Skeletal muscle tissue (tissue), 3 donors: ENCODE measurements at regions not wholly inside any gene's neighbourhood (a gene's known extent, or its start where the extent isn't known, plus 50 kb on each side); places are given as distances from the start of the nearest gene placed in this dataset.

Experiments
- H3K27ac ChIP-seq: one replicate; pipeline ENCODE4 v1.7.0; 2013; ENCODE audit warnings: mild to moderate bottlenecking, low read depth, low read length, inconsistent platforms
- H3K27me3 ChIP-seq, 3 donors: one replicate each; pipeline ENCODE4 v1.7.0; 2013; ENCODE audit warnings: low read length in 3 of 3; ENCODE audit not compliant: control insufficient read depth in 3 of 3, insufficient read depth in 3 of 3
- H3K36me3 ChIP-seq, 3 donors: one replicate each; pipeline ENCODE4 v1.7.0; 2013; ENCODE audit warnings: low read length in 3 of 3; ENCODE audit not compliant: control insufficient read depth in 3 of 3, insufficient read depth in 3 of 3
- H3K4me1 ChIP-seq, 3 donors: one replicate each; pipeline ENCODE4 v1.7.0; 2013; ENCODE audit warnings: low read length in 3 of 3, mild to moderate bottlenecking in 3 of 3; ENCODE audit not compliant: control insufficient read depth in 3 of 3, insufficient read depth in 3 of 3
- H3K4me3 ChIP-seq, 3 donors: one replicate each; pipeline ENCODE4 v1.7.0; 2013; ENCODE audit warnings: low read length in 3 of 3
- H3K9ac ChIP-seq, 3 donors: one replicate each; pipeline ENCODE4 v1.7.0; 2013; ENCODE audit warnings: low read length in 3 of 3, mild to moderate bottlenecking in 3 of 3, moderate library complexity in 2 of 3, low read depth in 1 of 3
- H3K9me3 ChIP-seq, 3 donors: one replicate each; pipeline ENCODE4 v1.7.0; 2013; ENCODE audit warnings: low read length in 3 of 3; ENCODE audit not compliant: control insufficient read depth in 3 of 3
- donor health status: Osteomylitis.

DNA sequence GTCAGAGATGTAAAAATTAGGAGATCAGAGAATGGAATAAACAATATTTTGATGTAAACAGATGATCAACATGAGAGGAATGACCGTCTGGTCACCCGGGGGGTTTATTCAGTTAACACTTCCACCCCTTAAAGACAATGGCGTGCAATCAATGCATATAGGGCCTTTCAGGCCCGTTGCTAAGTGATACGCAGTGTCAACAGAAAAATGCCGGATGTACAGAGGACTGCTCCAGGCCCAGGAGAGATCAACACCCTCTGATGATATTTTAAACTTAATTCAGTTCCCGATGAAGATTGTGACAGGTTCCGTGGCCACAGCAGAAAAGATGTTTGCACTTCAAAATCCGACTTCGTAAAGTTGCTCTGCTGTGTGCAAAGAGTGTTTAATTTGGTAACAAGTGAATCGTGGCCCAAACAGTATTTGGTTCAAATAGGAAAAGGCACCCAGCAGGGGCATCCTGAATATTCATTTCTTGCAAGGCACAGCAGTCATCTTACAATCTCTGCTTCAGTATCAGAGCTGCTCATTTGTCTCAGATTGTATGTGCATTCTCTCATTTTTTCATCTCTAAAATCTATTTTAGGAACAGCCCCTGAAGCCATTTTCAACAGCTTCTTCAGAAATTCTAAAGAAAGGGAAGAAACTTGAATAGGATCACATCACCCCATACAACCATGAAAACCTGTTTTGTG, 72.6 kb downstream of the FOXB1 start:
- Histone ChIP-seq H3K4me3 (no peak overlapping the region), H3K27me3 (peaks cover 0 to 4% (median 0%) of the 10 kb centered on the region in 3 donors), H3K27ac (no peak overlapping the region), H3K4me1 (no peaks in the 10 kb centered on the region), H3K9ac (no peak overlapping the region), H3K9me3 (peaks cover 0 to 4% (median 0%) of the 10 kb centered on the region in 3 donors), H3K36me3 (no peaks in the 10 kb centered on the region)

DNA sequence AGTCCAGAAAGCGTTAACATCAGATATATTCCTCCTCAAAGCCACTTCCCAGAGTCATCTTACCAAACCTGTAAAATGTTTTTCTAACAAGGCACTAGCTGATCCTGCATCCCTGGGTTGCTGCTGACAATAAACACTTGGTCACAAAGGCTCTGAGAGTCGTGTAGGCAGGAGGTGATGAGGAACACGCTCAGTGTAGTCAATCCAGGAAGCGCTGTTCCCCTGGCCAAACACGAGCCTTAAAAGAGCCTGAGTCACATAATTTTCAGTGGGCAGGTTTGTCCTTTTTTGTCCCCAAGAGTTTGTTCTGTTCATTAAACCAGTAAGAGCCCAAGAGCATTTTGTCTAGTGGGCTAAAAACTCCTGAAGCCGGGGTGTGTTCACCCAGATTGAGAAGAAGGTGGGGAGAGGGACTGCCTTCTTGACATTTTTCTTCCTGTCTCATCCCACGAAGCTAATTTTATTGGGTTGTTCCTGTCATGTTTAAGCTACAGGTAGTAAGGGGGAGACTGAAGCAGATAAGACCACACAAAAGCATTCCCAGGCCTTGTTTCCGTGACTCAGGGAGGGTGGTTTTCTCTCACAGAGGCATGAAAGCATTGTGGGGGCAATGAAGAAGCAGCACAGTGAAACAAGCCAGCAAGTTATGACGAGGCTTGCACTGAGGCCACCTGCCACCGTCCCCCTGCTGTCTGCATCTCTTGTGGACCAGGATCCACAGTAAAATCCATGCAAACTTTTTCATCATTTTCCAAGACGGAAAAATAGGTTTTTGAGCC, 73.7 kb downstream of the FOXB1 start:
- H3K27me3 ChIP-seq: peaks cover 0 to 4% (median 0%) of the 10 kb centered on the region in 3 donors
- no peak overlapping the region for H3K4me3 ChIP-seq

GRCh38 chr15:60079210-60079609, 75.1 kb downstream of the FOXB1 start:
- Histone ChIP-seq H3K4me1 (no peaks in the 10 kb centered on the region), H3K9ac (no peak overlapping the region), H3K9me3 (no peaks in the 10 kb centered on the region), H3K27ac (no peak overlapping the region), H3K4me3 (no peak overlapping the region), H3K27me3 (peaks cover 0 to 4% (median 0%) of the 10 kb centered on the region in 3 donors), H3K36me3 (no peaks in the 10 kb centered on the region)

More for the DNA sequence above, 73.7 kb downstream of the FOXB1 start:
- H3K36me3 ChIP-seq: no peaks in the 10 kb centered on the region
- no peak overlapping the region for H3K9ac ChIP-seq
- no peaks in the 10 kb centered on the region for H3K4me1 ChIP-seq
- H3K9me3 ChIP-seq: peaks cover 0 to 4% (median 0%) of the 10 kb centered on the region in 3 donors
- H3K27ac ChIP-seq: no peak overlapping the region

GRCh38 chr15:60081976-60082375, 77.9 kb downstream of the FOXB1 start:
- H3K4me1 ChIP-seq: no peaks in the 10 kb centered on the region
- no peaks in the 10 kb centered on the region for H3K36me3 ChIP-seq
- peaks cover 3 to 9% (median 3%) of the 10 kb centered on the region in 3 donors for H3K27me3 ChIP-seq
- no peak overlapping the region for H3K4me3 ChIP-seq
- no peaks in the 10 kb centered on the region for H3K9me3 ChIP-seq
- no peak overlapping the region for H3K9ac ChIP-seq
- H3K27ac ChIP-seq: no peak overlapping the region

GRCh38 chr15:60083318-60083717, 79.2 kb downstream of the FOXB1 start:
- Histone ChIP-seq H3K36me3 (no peaks in the 10 kb centered on the region), H3K9ac (no peak overlapping the region), H3K27me3 (peaks cover 3 to 12% (median 9%) of the 10 kb centered on the region in 3 donors), H3K4me3 (no peak overlapping the region), H3K4me1 (no peaks in the 10 kb centered on the region), H3K9me3 (no peaks in the 10 kb centered on the region), H3K27ac (no peak overlapping the region)

DNA sequence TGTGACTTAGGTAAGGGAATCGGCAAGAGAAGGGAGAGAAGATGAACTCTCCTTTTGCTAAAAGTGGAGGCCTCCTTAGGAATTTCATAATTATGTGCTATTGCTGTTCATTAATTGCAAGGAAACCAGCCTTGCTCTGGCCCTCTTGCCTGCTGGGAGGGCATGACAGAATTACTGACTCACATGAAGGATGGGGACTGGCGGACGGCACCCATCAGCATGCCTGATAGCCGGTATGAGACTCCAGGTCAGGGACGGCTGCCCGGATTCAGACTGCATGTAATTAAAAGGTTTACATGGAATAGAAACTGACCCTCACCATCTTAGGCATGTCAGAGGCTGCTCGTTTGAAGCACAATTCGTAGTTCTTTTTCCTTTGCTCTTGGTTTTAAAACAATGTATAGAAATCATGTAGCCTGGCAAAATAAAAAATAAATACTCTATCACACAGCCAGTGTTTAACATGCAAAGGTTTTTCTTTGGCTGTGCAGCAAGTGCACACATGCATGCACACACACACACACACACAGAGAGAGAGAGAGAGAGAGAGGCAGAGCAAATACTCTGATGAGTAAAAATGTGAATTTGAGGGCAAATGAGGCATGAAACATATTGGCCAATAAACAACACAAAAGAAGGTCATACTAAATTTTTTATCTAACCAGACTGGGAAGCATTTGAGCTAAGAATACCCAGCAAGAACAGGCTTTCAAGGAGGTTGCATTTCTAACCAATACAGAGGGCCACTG, 82.7 kb downstream of the FOXB1 start:
- no peak overlapping the region for H3K4me3 ChIP-seq
- H3K4me1 ChIP-seq: no peaks in the 10 kb centered on the region
- H3K9ac ChIP-seq: no peak overlapping the region
- H3K36me3 ChIP-seq: no peaks in the 10 kb centered on the region
- H3K27ac ChIP-seq: no peak overlapping the region
- H3K9me3 ChIP-seq: no peaks in the 10 kb centered on the region
- peaks cover 3 to 13% (median 12%) of the 10 kb centered on the region in 3 donors for H3K27me3 ChIP-seq

GRCh38 chr15:60087561-60087960, 83.5 kb downstream of the FOXB1 start:
- H3K27me3 ChIP-seq: peaks cover 3 to 13% (median 12%) of the 10 kb centered on the region in 3 donors

GRCh38 chr15:60090747-60091146, 86.6 kb downstream of the FOXB1 start:
- Histone ChIP-seq H3K27me3 (peaks cover 3 to 22% (median 13%) of the 10 kb centered on the region in 3 donors), H3K36me3 (no peaks in the 10 kb centered on the region), H3K9ac (no peak overlapping the region), H3K9me3 (no peaks in the 10 kb centered on the region), H3K4me1 (no peaks in the 10 kb centered on the region), H3K4me3 (no peak overlapping the region), H3K27ac (no peak overlapping the region)

More at GRCh38 chr15:60087561-60087960, 83.5 kb downstream of the FOXB1 start:
- Histone ChIP-seq H3K4me3 (no peak overlapping the region), H3K27ac (no peak overlapping the region), H3K9me3 (no peaks in the 10 kb centered on the region), H3K36me3 (no peaks in the 10 kb centered on the region), H3K4me1 (no peaks in the 10 kb centered on the region), H3K9ac (no peak overlapping the region)

DNA sequence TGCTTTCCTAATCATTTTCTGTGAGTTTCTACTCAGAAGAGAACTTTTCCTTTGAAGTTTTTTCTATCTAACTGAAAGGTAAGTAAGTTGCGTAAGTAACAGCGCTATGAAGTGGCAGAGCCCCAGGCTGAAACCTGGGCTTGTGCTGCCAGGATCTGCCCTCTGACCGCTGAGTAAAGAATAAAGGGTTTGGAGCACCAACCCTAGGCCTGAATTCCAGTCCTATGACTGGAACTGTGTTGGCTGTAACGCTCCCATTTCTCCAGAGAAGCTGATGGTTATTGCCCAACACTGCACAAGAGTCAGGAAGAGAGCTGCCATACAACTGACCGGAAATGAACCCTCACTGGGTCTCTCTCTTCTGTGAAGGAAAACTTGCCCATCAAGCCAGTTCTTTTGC, 87.0 kb downstream of the FOXB1 start:
- Histone ChIP-seq H3K27me3 (peaks cover 3 to 23% (median 10%) of the 10 kb centered on the region in 3 donors), H3K27ac (no peak overlapping the region), H3K4me3 (no peak overlapping the region), H3K36me3 (no peaks in the 10 kb centered on the region), H3K4me1 (no peaks in the 10 kb centered on the region), H3K9me3 (peaks cover 0 to under 1% (median 0%) of the 10 kb centered on the region in 3 donors), H3K9ac (no peak overlapping the region)
